ENCODE measurements at regions not wholly inside any gene's neighbourhood (a gene's known extent, or its start where the extent isn't known, plus 50 kb on each side); places are given as distances from the start of the nearest gene placed in this dataset.

GRCh38 chr18:37714691-37715090 lies 149.1 kb upstream of the CELF4 start:
- no peaks in the 10 kb centered on the region for H3K36me3 ChIP-seq (ENCODE audit: insufficient read depth, insufficient read length, low read length)
- no peaks in the 10 kb centered on the region for H3K27me3 ChIP-seq (ENCODE audit: insufficient read depth, insufficient read length)
- no peaks in the 10 kb centered on the region for H3K9me3 ChIP-seq (ENCODE audit: insufficient read depth, low read length)
- no peak for DNase-seq (ENCODE audit: low read depth, low spot score)
- H3K4me1 ChIP-seq (ENCODE audit: insufficient read depth, insufficient read length): no peaks in the 10 kb centered on the region
- no peak for TF ChIP-seq YY1 (IDR thresholded peaks at IDR 0.05; ENCODE audit: insufficient read depth, insufficient read length)
- no peak for TF ChIP-seq ZNF274 (IDR thresholded peaks at IDR 0.05; ENCODE audit: low read depth, low read length)
- H3K4me3 ChIP-seq (ENCODE audit: insufficient read length, low read depth): no peak overlapping the region
- H3K9ac ChIP-seq (ENCODE audit: insufficient read length, low read depth): no peak overlapping the region

- TF ChIP-seq YY1 (IDR thresholded peaks at IDR 0.05; ENCODE audit: insufficient read depth, insufficient read length): no peak
- no peak for DNase-seq (ENCODE audit: low read depth, low spot score)
- Histone ChIP-seq H3K27me3 (ENCODE audit: insufficient read depth, insufficient read length) (no peaks in the 10 kb centered on the region), H3K4me3 (ENCODE audit: insufficient read length, low read depth) (no peak overlapping the region), H3K36me3 (ENCODE audit: insufficient read depth, insufficient read length, low read length) (no peaks in the 10 kb centered on the region), H3K9ac (ENCODE audit: insufficient read length, low read depth) (no peak overlapping the region), H3K9me3 (ENCODE audit: insufficient read depth, low read length) (no peaks in the 10 kb centered on the region), H3K4me1 (ENCODE audit: insufficient read depth, insufficient read length) (no peaks in the 10 kb centered on the region)
These were observed 147.2 kb upstream of the CELF4 start for GRCh38 chr18:37712776-37713175.

GRCh38 chr18:37711766-37712505 lies 146.3 kb upstream of the CELF4 start:
- no peaks in the 10 kb centered on the region for H3K36me3 ChIP-seq (ENCODE audit: insufficient read depth, insufficient read length, low read length)

GRCh38 chr18:37710726-37711125 lies 145.1 kb upstream of the CELF4 start:
- Histone ChIP-seq H3K9ac (ENCODE audit: insufficient read length, low read depth) (no peak overlapping the region), H3K27me3 (ENCODE audit: insufficient read depth, insufficient read length) (no peaks in the 10 kb centered on the region), H3K4me1 (ENCODE audit: insufficient read depth, insufficient read length) (no peaks in the 10 kb centered on the region), H3K9me3 (ENCODE audit: insufficient read depth, low read length) (no peaks in the 10 kb centered on the region), H3K4me3 (ENCODE audit: insufficient read length, low read depth) (no peak overlapping the region), H3K36me3 (ENCODE audit: insufficient read depth, insufficient read length, low read length) (no peaks in the 10 kb centered on the region)
- TF ChIP-seq YY1 (IDR thresholded peaks at IDR 0.05; ENCODE audit: insufficient read depth, insufficient read length) (no peak), ZNF274 (IDR thresholded peaks at IDR 0.05; ENCODE audit: low read depth, low read length) (no peak), SUZ12 (IDR thresholded peaks at IDR 0.05; ENCODE audit: extremely low read depth, insufficient read depth, insufficient read length) (no peak)
- DNase-seq (ENCODE audit: low read depth, low spot score): no peak

More at GRCh38 chr18:37711766-37712505, 146.3 kb upstream of the CELF4 start:
- Histone ChIP-seq H3K27me3 (ENCODE audit: insufficient read depth, insufficient read length) (no peaks in the 10 kb centered on the region), H3K4me3 (ENCODE audit: insufficient read length, low read depth) (no peak overlapping the region), H3K9ac (ENCODE audit: insufficient read length, low read depth) (no peak overlapping the region), H3K4me1 (ENCODE audit: insufficient read depth, insufficient read length) (no peaks in the 10 kb centered on the region), H3K9me3 (ENCODE audit: insufficient read depth, low read length) (no peaks in the 10 kb centered on the region)
- no peak for DNase-seq (ENCODE audit: low read depth, low spot score)
- TF ChIP-seq YY1 (IDR thresholded peaks at IDR 0.05; ENCODE audit: insufficient read depth, insufficient read length) (no peak), ZNF274 (IDR thresholded peaks at IDR 0.05; ENCODE audit: low read depth, low read length) (no peak), SUZ12 (IDR thresholded peaks at IDR 0.05; ENCODE audit: extremely low read depth, insufficient read depth, insufficient read length) (no peak)

- no peak for DNase-seq (ENCODE audit: low read depth, low spot score)
- Histone ChIP-seq H3K27me3 (ENCODE audit: insufficient read depth, insufficient read length) (no peaks in the 10 kb centered on the region), H3K9me3 (ENCODE audit: insufficient read depth, low read length) (no peaks in the 10 kb centered on the region), H3K4me1 (ENCODE audit: insufficient read depth, insufficient read length) (no peaks in the 10 kb centered on the region), H3K36me3 (ENCODE audit: insufficient read depth, insufficient read length, low read length) (no peaks in the 10 kb centered on the region), H3K4me3 (ENCODE audit: insufficient read length, low read depth) (no peak overlapping the region), H3K9ac (ENCODE audit: insufficient read length, low read depth) (no peak overlapping the region)
- TF ChIP-seq ZNF274 (IDR thresholded peaks at IDR 0.05; ENCODE audit: low read depth, low read length) (no peak), SUZ12 (IDR thresholded peaks at IDR 0.05; ENCODE audit: extremely low read depth, insufficient read depth, insufficient read length) (no peak), YY1 (IDR thresholded peaks at IDR 0.05; ENCODE audit: insufficient read depth, insufficient read length) (no peak)
These were observed 144.1 kb upstream of the CELF4 start for GRCh38 chr18:37709740-37710139.

GRCh38 chr18:37705016-37705415 lies 139.4 kb upstream of the CELF4 start:
- Histone ChIP-seq H3K4me1 (ENCODE audit: insufficient read depth, insufficient read length) (no peaks in the 10 kb centered on the region), H3K9me3 (ENCODE audit: insufficient read depth, low read length) (no peaks in the 10 kb centered on the region), H3K4me3 (ENCODE audit: insufficient read length, low read depth) (no peak overlapping the region), H3K36me3 (ENCODE audit: insufficient read depth, insufficient read length, low read length) (no peaks in the 10 kb centered on the region), H3K9ac (ENCODE audit: insufficient read length, low read depth) (no peak overlapping the region), H3K27me3 (ENCODE audit: insufficient read depth, insufficient read length) (peaks cover 18% of the 10 kb centered on the region)
- no peak for TF ChIP-seq YY1 (IDR thresholded peaks at IDR 0.05; ENCODE audit: insufficient read depth, insufficient read length)
- no peak for TF ChIP-seq SUZ12 (IDR thresholded peaks at IDR 0.05; ENCODE audit: extremely low read depth, insufficient read depth, insufficient read length)
- no peak for TF ChIP-seq ZNF274 (IDR thresholded peaks at IDR 0.05; ENCODE audit: low read depth, low read length)
- no peak for DNase-seq (ENCODE audit: low read depth, low spot score)

GRCh38 chr18:37702841-37703240 lies 137.2 kb upstream of the CELF4 start:
- no peak for TF ChIP-seq SUZ12 (IDR thresholded peaks at IDR 0.05; ENCODE audit: extremely low read depth, insufficient read depth, insufficient read length)
- no peak for TF ChIP-seq YY1 (IDR thresholded peaks at IDR 0.05; ENCODE audit: insufficient read depth, insufficient read length)
- TF ChIP-seq ZNF274 (IDR thresholded peaks at IDR 0.05; ENCODE audit: low read depth, low read length): no peak
- H3K36me3 ChIP-seq (ENCODE audit: insufficient read depth, insufficient read length, low read length): no peaks in the 10 kb centered on the region

More at GRCh38 chr18:37702841-37703240, 137.2 kb upstream of the CELF4 start:
- no peak overlapping the region for H3K9ac ChIP-seq (ENCODE audit: insufficient read length, low read depth)
- no peak overlapping the region for H3K4me3 ChIP-seq (ENCODE audit: insufficient read length, low read depth)
- H3K4me1 ChIP-seq (ENCODE audit: insufficient read depth, insufficient read length): no peaks in the 10 kb centered on the region
- peaks cover 23% of the 10 kb centered on the region for H3K27me3 ChIP-seq (ENCODE audit: insufficient read depth, insufficient read length)
- H3K9me3 ChIP-seq (ENCODE audit: insufficient read depth, low read length): no peaks in the 10 kb centered on the region
- DNase-seq (ENCODE audit: low read depth, low spot score): no peak

Data from NT2/D1 (cell line).